ENCODE measurements at regions not wholly inside any gene's neighbourhood (a gene's known extent, or its start where the extent isn't known, plus 50 kb on each side); places are given as distances from the start of the nearest gene placed in this dataset.

GRCh38 chr11:115555336-115556090 lies 51.3 kb upstream of the CADM1 start:
- no peak for DNase-seq (ENCODE audit: low spot score)
